ENCODE measurements at regions not wholly inside any gene's neighbourhood (a gene's known extent, or its start where the extent isn't known, plus 50 kb on each side); places are given as distances from the start of the nearest gene placed in this dataset.
A peak's percentile ranks its signal among the peaks of the same experiment; 100 is the strongest.

DNA sequence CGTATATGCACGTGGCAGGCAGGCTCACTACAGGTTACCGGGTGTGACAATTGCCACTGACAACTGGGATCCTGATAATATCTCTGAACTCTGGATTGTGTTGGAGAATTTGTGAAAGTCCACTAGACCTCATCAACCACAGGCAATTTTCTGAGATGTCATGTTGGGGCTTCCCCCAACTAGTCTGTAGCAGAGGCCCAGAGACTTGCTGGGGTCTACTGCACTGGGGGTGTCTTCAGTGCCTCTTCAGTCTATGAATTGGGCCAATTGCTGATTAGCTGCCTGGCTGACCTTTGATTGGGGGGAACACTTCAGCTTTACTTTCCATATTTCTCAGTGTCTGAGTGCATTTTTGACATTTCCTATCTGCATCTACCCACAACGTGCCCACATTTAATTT is 201.5 kb downstream of the MTX2 start:
- DNase-seq: no peak

DNA sequence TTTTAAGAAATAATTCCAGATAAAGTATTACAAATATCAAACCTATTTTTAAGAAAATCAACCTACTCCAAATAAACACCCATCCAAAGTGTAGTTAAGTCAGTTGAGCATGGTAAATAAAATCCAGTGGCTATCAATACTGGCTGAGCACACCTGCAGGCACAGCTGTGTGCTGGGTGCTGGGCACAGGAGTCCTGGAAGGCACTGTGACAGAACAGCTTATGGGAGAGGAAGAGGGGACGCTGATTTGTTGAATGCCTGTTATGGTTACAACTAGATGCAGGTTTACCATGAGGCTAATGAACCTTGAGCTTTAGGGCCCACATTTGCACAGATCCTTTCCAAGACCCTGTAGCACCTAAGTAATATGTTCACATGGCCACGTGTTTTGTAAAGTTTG is 202.7 kb downstream of the MTX2 start:
- no peak for DNase-seq

DNA sequence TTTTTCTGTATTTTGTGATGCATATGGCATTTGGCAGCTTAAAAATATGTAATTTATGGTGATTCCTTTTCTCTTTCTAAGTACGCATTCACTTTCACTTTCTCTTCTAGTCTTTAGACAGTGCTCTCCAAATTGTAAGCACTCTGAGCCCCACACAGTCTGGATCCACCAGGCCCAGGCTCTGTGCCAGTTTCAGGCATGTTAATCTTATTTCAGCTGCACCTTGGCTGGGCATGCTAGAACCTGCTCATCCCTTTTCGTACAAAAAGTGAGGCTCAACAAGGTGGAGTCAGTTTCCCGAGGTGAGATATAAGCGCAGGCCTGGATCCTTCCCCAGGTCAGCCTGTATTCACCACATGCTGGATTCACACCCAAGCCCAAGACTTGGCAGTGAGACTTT is 203.9 kb downstream of the MTX2 start:
- peak in 1 of 2 experiments; percentile 59 for DNase-seq

DNA sequence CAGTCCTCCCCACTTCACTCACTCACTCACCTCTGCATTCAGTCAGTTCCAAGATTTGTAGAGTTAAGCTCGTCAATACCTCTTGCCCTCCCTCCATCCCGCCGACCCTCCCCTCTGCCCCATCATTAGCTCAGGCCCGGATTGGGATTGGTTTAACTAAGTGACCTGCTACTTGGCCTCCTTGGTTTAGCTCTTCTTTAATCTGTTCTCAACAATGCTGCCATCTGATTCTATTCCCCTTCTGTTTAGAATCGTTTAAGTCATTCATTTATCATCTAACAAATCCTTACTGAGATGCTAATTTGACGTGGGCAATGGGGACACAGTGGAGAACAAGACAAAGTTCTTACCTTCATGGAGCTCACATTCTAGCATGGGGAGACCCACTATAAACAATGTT is 204.6 kb downstream of the MTX2 start:
- DNase-seq: no peak

DNA sequence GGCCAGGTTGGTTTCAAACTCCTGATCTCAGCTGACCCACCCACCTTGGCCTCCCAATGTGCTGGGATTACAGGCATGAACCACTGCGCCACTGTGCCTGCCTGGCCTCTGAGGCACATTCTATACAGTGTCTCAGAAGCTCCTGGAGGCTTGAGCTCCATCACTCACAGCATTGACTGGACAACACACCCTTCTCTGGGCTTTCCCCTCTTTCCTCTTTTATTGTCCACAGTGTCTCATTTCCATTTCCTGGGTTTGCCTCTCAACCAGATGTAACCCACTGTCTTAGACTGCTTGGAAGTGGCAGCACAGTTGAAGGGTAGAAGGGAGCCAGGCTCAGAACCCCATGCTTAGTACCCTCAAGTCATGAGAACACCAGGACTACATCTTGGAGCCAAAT is 208.1 kb downstream of the MTX2 start:
- DNase-seq: no peak

DNA sequence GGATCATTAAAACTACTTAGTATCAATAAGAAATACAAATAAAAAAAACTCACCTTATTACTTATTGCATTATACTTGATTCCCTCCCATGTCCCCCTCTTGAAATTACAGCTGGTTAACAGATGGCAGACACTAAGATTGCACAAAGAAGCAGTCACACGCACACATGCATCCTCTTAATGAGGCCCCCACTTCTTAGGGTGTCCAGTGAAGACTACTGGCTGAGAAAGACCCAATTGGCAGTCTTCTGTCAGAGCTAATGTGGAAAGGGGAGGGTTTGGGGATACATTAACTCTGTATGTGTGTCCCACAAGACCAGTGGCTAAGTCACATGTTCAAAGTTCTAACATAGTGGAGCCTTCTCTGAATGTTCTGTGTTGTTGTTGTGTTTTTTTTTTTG is 210.7 kb downstream of the MTX2 start:
- peak; percentile 87 to 96 for DNase-seq

DNA sequence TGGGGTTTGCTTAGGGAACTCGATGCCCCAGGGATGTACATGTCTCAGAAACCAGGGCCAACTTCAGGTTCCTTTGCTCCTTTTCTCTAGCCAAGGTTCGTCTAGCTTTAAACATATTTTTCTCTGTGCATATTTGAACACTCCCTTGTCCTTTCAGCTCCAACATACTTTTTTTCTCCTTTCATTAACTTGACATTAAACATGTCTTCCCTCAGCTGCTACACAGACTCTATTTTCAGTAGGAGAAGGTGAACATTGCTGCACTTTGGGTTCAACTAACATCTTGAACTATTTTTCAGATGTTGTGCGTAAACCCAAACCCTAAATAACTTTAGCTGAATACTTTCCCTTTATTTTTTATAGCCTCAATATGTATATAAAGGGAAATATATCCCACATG is 212.9 kb downstream of the MTX2 start:
- no peak for DNase-seq

DNA sequence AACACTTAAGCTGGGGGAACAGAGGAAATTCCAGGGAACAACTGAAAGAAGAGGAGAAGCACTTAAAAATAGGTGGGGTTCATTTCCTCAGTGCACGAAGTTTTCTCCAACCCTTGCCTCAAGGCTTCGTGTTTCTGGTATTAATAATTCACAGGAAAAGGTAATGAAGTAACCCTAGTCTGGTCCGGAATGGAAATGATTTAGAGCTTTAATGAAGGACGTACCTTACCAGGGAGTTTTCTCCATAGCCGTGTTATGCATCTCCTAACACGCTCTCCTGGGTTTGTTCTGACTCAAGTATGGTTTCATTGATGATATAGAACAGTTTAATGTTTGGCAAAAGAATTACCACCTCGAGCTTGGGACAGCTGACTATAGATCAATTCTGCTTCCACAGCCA is 214.2 kb downstream of the MTX2 start:
- no peak for DNase-seq

DNA sequence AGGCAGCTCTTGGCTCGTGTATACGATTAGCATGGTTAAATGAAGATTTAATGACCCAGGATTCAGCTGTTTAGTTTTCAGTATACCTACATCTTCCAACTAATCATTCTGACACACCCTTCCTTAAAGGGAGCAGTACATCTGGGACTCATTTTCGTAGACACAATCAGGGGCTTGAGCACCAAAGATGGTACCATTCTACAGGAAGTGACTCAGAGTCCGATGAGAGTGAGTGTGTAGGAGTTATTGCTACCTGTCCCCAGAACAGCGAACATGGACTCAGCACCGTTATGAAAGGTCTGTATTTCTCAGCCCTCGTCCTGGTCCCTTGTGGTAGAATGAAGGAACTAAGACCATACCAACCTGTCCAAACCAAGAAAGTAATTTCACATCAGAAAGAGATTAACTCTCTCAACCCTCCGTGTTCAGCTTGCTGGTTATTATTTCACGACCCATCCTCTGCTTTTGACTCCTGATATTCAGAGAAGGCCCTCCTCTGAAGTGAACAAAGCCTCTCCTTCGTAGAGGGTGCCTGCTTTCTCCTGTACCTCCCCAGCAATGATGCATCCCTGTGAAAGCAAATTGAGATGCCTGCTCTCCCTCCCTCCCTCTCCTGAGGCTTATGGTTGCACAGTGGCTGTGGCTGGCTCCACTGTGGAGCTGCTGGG is 214.8 kb downstream of the MTX2 start:
- DNase-seq: no peak

DNA sequence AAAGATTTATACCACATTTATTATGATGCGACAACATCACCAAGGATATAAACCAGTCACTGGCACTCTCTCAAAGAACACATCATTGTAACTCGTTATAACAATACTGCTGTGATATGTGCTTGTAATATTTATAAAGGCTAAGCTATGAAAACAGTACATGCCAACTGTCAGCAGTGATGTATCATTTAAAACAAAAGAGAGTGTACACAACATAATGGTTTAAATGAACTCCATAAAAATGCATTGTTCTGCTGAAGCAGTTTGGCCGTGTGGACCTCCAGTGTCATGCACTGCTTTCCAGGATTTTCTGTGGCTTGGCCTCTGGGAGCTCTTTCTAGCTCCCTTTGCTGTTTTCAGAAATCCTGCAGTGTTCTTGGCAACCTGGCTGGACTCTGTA is 215.6 kb downstream of the MTX2 start:
- DNase-seq: no peak

DNA sequence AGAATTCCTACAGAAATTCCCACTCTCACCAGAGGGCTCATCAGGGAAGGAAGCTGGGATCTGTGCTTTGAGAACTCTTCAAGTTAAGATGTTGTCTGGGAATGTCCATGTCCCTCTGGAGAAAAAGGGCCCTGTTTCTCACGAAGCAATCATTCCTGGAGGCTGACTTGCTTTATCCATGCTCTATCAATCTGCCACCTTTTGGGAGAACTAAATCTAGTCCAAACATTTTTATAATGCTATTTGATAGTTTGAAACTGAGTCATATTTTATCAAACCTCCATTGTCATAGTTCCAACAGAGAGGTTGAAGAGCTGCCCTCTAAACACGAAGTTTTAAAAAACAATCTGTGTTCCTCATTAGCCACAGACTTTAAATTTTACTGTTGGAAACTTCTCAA is 219.2 kb downstream of the MTX2 start:
- DNase-seq: no peak

DNA sequence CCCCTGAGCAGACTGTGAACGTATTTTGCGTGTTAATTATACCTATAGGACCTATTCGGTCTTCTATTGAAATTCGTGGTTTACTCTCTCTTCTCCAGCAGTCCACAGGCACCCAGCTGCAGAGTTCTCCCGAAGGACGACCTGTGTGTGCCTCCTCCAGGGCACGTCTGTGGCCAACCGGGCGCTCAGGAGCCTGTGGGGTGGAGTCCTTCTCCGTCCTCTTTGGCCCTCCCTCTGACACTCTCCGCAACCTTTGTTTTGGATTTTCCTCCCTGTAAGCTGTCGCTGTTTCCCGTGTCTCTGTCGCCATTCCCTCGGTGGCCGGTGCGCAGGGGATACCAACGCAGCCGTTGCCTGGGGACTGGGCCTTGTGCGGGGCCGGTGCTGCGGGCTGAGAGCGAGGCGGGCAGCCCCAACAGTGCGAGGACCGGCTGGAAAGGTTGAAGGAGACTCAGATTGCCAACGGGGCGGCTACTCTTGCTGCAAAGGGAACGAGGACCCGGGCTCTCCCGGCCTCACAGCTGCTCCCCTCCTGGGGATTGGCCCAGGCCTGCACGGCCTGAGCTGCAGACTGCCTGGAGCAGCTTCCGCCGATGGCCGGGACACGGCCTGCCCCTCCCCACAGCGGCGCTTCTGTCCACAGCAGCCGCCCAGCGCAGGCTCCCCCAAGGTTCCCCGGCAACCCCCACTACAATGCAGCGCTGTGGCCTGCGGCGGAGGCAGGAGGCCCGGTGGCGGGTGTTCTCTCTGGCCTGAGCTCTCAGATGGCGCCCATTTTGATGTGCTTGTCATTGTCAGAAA is 221.0 kb downstream of the MTX2 start:
- no peak for DNase-seq

DNA sequence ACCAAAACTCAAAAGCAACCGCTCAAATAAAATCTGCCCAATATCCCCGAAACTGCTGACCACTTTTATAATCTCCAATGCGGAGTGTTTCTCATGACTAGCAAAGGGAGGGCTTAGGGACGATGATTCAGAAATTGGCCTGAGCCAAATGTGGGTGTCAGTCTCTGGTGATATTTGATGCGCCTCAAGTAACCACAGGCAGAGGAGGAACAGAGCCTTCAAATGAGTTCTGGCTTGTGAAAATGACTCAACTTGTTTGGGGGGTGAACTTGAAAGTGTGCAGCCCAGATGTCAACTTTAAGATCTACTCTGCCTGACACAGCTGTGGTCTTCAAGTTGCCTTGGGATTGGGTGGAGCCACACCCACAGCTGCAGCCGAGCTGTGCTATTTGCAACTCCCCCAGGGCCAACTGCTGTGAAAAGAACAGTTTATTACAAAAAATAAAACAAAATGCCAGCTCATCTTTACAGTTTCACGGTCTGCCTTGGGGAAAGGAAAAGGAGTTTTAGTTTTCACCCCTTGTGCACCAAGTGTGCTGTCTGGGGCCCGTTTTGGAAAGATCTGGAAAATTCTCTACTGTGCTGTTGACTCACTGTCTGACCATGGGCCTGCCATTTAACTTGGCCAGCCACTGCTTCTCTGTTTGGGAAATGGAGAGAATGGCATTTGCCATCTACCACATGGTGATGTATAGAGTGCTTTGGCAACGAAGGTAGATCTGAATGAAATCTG is 222.1 kb downstream of the MTX2 start:
- DNase-seq: peak in 1 of 2 experiments; percentile 2

DNA sequence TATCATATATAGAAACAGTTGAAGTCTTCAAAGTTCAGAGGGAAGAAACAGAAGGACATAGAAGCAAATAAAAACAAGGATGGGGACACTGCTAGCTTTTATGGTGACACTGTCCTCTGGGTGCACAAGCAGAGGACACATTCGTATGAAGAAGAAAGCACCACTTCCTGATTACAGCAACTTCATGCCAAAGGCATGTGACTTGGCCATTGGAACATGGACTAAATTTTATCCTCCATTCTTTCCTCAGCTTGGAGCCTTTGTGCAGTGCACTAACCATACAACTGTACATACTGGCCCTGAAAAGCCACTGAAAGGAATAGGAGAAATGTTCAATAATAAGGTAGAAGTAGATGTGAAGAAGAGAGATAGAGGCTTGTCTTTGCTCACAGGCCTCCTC is 223.3 kb downstream of the MTX2 start:
- DNase-seq: no peak

DNA sequence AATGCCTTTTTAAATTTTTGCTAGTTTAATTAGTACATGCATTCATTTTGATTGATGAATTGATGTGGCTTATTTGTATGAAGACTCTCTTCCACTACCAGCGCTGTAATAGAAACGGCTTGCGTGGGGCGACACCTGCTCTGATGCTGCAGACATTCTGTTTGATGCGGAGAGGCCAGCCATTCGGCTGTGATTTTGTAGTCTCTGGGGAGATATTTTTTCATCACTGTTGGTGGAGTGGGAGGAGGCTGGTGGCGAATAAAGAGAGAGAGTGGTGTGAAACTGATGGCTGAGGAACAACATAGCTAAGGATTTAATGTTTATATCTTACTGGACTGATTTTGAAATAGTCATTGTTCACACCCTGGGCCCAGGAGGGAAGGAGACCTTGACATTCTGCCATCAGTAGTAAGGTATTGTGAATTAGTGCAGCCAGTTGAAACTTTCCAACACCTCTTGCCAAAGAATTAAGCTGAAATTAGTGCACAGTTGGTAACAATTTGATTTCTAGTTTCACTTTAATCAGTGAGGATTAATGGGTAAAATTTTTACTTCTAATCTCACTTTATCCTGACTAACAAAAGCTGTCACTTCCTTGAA is 224.1 kb downstream of the MTX2 start:
- DNase-seq: peak; percentile 22 to 75

DNA sequence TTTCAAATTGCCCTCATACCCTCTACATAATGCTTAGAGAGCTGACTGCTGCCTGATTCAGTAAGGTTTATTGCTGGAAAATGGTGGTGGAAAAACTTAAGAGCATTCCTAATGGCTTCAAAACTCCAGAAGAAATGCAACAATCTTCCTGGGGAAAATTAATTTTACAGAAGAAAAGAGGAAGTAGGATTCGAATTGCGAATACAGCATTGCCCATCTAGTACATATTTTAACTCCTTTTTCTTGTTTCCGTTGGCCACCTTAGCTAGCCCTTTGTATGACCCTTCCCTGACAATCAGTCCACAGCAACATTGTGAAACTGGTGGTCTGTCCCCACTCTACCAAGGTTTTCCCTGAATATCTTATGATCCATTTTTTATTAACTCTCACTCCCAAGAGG is 224.7 kb downstream of the MTX2 start:
- DNase-seq: no peak

DNA sequence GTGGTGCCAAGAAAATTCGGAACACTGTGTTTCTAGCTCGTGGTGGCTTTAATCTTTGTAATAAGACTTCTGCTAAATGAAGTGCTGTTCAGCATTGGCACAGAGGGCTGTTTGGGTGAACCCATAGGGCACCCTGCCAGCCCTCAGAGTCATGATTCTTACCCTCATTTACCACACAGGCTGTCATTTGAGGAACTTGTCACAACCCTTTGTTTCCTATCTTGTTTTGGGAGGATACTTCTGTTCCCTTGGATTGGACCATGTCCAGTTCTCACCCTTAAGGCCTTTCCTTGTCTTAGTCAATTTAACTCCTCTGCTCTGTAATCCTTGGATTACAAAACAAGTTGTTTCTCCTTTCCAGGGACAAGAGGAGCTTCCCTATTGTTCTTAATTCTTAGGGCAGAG is 225.7 kb downstream of the MTX2 start:
- no peak for DNase-seq

DNA sequence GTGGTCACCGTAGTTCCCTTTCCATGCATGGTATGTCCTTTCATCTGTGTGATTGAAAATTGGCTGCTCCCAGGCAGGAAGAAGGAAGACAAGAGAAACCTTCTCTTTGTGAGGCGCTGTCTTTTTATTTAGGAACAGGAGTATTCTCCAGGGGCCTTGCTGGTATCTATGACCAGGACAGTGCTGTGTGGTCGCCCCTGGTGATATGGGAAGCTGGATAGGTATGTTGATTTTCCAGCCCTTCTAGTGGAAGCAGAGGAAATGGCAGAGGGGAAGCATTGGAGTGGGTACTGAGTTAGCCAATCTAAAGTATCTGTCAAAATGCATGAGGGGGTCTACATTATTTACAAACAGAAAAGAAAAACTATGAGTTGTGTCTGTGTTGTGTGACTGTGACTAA is 226.6 kb downstream of the MTX2 start:
- no peak for DNase-seq

DNA sequence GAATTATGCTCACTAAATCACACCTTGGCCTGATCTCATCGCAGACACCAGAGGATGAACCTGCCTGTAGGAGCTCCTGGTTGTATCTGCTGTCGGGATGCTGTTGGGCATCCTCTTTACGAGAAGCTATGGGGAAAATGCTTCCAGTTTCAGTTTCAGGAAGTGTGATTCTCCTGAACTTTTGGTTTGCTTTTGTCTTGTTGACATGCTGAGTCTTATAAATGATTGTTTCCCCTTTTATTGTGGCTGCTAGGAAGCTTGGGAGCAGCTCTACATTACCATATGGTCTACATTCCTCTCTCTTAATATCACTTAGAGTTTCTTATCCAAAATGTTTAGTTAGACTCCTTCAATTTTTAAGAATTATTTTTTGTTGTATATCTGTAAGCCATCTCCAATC is 227.5 kb downstream of the MTX2 start:
- no peak for DNase-seq

DNA sequence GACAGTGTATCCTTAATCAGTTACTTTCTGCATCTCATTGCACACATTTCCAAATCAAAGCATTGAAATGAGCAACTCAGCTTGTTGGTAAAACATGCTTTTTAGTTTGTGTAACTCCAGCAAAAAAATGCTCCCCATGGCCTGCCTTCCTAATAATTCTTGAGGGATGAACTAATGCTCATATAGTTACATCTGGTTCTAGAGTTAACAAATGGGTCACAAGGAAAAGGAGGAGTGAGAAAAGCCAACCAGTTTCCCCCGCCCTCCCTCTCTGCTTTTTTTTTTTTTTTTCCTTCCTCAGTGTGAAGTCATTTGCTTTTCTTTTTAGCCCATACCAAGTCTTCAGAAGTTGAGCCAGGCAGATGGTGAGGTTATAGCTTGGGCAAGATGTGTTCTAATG is 231.7 kb downstream of the MTX2 start:
- no peak for DNase-seq

DNA sequence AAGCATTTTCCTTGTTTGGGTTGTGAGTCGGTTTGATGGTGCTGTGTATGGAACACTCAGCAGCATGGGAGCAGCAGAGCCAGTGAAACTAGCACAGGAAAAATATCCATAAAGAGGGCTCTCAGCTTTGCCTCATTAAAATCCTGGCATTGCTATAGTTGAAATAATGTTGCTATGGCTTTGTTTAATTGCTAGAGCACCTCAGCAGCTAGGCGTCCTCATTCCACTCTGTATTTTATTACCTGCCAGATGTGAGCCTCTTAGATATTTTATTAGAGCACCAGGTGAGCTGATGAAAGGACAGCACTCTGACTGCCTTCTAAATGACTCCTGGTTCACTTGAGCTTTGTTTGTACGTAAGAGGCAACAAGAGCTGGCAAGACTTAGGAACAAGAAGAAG is 232.4 kb downstream of the MTX2 start:
- peak in 1 of 2 experiments; percentile 6 for DNase-seq

DNA sequence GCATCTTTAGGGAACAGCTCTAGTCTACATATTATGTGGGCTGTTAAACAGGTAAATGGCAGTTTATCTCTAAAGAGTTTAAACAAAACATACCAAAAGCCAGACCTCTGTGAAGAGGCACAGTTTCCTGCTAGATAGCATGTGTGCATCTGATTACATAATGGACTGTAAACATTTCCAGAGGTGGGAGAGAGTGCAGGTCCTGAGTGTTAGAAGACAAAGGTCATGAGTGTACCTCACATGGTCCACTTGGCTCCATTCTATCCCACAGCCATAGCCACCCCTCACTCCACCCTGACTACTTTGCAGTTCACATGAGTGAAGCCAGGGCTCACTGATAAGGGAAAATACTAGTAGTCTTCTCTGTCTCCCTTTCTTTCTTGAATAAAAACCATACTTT is 233.4 kb downstream of the MTX2 start:
- no peak for DNase-seq

DNA sequence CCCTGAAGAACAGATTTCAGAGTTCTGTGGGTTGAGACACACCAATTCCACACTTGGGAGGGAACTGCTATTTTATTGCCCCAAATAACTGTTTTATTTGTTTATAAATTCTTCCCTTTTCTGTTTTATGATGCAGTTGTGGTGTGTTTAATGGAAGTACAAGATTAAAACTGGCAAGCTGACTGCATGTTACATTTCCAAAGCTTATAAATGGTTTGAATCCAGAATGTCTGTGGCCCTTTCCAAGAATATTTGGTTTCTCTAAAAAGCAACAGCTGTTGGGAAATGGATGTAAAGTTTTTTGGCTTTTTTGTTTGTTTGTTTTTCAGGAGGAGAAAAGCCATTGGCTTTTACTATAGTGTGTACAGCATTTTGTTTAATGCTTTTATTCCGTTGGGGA is 234.5 kb downstream of the MTX2 start:
- no peak for DNase-seq

DNA sequence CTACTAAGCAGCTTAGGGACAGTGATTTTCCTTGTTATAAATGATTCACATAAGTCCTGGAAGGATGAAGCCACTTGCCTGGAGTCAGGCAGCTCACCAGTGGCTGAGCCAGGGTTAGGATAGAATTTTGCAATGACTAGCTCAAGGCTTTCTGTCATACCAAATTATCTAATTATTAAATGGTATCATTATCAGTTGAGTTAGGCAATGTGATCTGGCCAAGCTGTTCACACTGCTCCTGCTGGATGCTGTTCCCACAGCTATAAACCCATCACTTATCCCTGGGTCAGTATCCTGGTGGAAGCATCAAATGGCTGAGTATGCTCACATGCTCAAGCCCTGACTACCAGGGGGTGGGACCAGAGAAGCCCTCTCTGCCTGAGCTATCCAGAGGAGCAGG is 235.2 kb downstream of the MTX2 start:
- DNase-seq: peak in 1 of 2 experiments; percentile 29

Measured in NCI-H524 (cell line).